ENCODE measurements at regions not wholly inside any gene's neighbourhood (a gene's known extent, or its start where the extent isn't known, plus 50 kb on each side); places are given as distances from the start of the nearest gene placed in this dataset.

GRCh38 chr3:118529554-118529953 is 505.1 kb downstream of the IGSF11 start:
- TF ChIP-seq CTCF (IDR thresholded peaks at IDR 0.05): no peak
- no peak for TF ChIP-seq POLR2A (IDR thresholded peaks at IDR 0.05)

All from adrenal gland (tissue), 5 donors.